MM.1S (cell line): ENCODE measurements at regions not wholly inside any gene's neighbourhood (a gene's known extent, or its start where the extent isn't known, plus 50 kb on each side); places are given as distances from the start of the nearest gene placed in this dataset.
A peak's percentile ranks its signal among the peaks of the same experiment; 100 is the strongest.

ENCODE experiments used
- DNase-seq: peaks from one replicate; pipeline ENCODE4 v3.0.0-alpha.2; 2015
- H2AFZ ChIP-seq: fragments of 300-600 bp; sonication (generic); 2 replicates; pipeline ENCODE4 v1.6.0; 2016; ENCODE audit warnings: antibody characterized with exemption, low read length
- H3F3A ChIP-seq: fragments of 300-600 bp; sonication (generic); 2 replicates; pipeline ENCODE4 v1.6.1; 2016; ENCODE audit warnings: mild to moderate bottlenecking, antibody characterized with exemption, low read length, moderate library complexity, mixed read lengths; ENCODE audit not compliant: insufficient read depth
- H3K27ac ChIP-seq: fragments of 300-600 bp; sonication (generic); 2 replicates; pipeline ENCODE4 v1.5.1; 2016; ENCODE audit warnings: mild to moderate bottlenecking, low read length
- H3K27me3 ChIP-seq: fragments of 300-600 bp; sonication (generic); replicated peaks from 2 replicates; pipeline ENCODE4 v1.6.0; 2016; ENCODE audit warnings: low read length; ENCODE audit not compliant: insufficient read depth
- H3K36me3 ChIP-seq: fragments of 300-600 bp; sonication (generic); replicated peaks from 2 replicates; pipeline ENCODE4 v1.6.1; 2016; ENCODE audit warnings: mild to moderate bottlenecking, low read length, mixed read lengths; ENCODE audit not compliant: insufficient read depth
- H3K4me1 ChIP-seq: fragments of 300-600 bp; sonication (generic); 2 replicates; pipeline ENCODE4 v1.6.1; 2016; ENCODE audit warnings: low read length, mixed read lengths
- H3K4me2 ChIP-seq: fragments of 300-600 bp; sonication (generic); 2 replicates; pipeline ENCODE4 v1.6.0; 2016; ENCODE audit warnings: low read depth, low read length
- H3K4me3 ChIP-seq: fragments of 300-600 bp; sonication (generic); 2 replicates; pipeline ENCODE4 v1.5.1; 2016; ENCODE audit warnings: low read length, mixed read lengths
- H3K79me2 ChIP-seq: fragments of 300-600 bp; sonication (generic); 2 replicates; pipeline ENCODE4 v1.6.1; 2016; ENCODE audit warnings: mixed run types, low read length, mixed read lengths
- H3K9ac ChIP-seq: fragments of 300-600 bp; sonication (generic); 2 replicates; pipeline ENCODE4 v1.6.1; 2016; ENCODE audit warnings: low read length, mixed read lengths
- H3K9me2 ChIP-seq: fragments of 300-600 bp; sonication (generic); replicated peaks from 2 replicates; pipeline ENCODE4 v1.6.1; 2016; ENCODE audit warnings: mild to moderate bottlenecking, low read length, mixed read lengths; ENCODE audit not compliant: insufficient read depth
- H3K9me3 ChIP-seq: fragments of 300-600 bp; sonication (generic); replicated peaks from 2 replicates; pipeline ENCODE4 v1.6.1; 2016; ENCODE audit warnings: mild to moderate bottlenecking, low read length, mixed read lengths; ENCODE audit not compliant: insufficient read depth
- H4K20me1 ChIP-seq: fragments of 300-600 bp; sonication (generic); 2 replicates; pipeline ENCODE4 v1.6.1; 2016; ENCODE audit warnings: mild to moderate bottlenecking, low read length, moderate library complexity, mixed read lengths; ENCODE audit not compliant: insufficient read depth
- CTCF ChIP-seq: fragments of 300-600 bp; sonication (generic); IDR thresholded peaks from 2 replicates; pipeline ENCODE4 v1.5.1; 2016; ENCODE audit warnings: antibody characterized with exemption, low read length, mixed read lengths
- EZH2 ChIP-seq: fragments of 300-600 bp; sonication (generic); optimal IDR thresholded peaks from 2 replicates; pipeline ENCODE3; 2017; ENCODE audit warnings: low read depth, mild to moderate bottlenecking, antibody characterized with exemption, low read length, mixed read lengths
- EZH2phosphoT487 ChIP-seq: fragments of 300-600 bp; sonication (generic); IDR thresholded peaks from 2 replicates; pipeline ENCODE4 v1.6.1; 2018; ENCODE audit warnings: antibody characterized with exemption, low read length

GRCh38 chr2:150129921-150130575 is 357.4 kb downstream of the RND3 start:
- H2AFZ ChIP-seq = no peak overlapping the region
- no peaks in the 10 kb centered on the region for H3K9me2 ChIP-seq
- H3K27me3 ChIP-seq = peaks cover 7% of the 10 kb centered on the region; the same call in 1 of the 2 replicates
- no peaks in the 10 kb centered on the region for H3K79me2 ChIP-seq
- no peak overlapping the region for H3K4me3 ChIP-seq
- no peaks in the 10 kb centered on the region for H4K20me1 ChIP-seq
- 0 out of 2 replicates have a peak, but pooled peaks cover 5% of the 10 kb centered on the region for H3F3A ChIP-seq
- peaks cover 17% of the 10 kb centered on the region for H3K4me1 ChIP-seq
- no peaks in the 10 kb centered on the region for H3K9me3 ChIP-seq
- H3K4me2 ChIP-seq = peak overlapping the region; percentile 29
- H3K27ac ChIP-seq = no peak overlapping the region
- peak; percentile 87 for DNase-seq
- no peak overlapping the region for H3K9ac ChIP-seq
- TF ChIP-seq EZH2 = no peak
- no peak for TF ChIP-seq EZH2phosphoT487
- TF ChIP-seq CTCF = no peak
- H3K36me3 ChIP-seq = no peaks in the 10 kb centered on the region

- H4K20me1 ChIP-seq = no peaks in the 10 kb centered on the region
- no peak for TF ChIP-seq EZH2
- no peak for TF ChIP-seq CTCF
- TF ChIP-seq EZH2phosphoT487 = no peak
- DNase-seq = no peak
- H3K79me2 ChIP-seq = no peaks in the 10 kb centered on the region
- H3K4me3 ChIP-seq = no peak overlapping the region
- peaks cover 7% of the 10 kb centered on the region; the same call in 1 of the 2 replicates for H3K27me3 ChIP-seq
- H3K4me1 ChIP-seq = peaks cover 11% of the 10 kb centered on the region
- H3K9me2 ChIP-seq = no peaks in the 10 kb centered on the region
- H2AFZ ChIP-seq = no peak overlapping the region
- H3K27ac ChIP-seq = no peak overlapping the region
- H3K4me2 ChIP-seq = no peak overlapping the region
- no peak overlapping the region for H3K9ac ChIP-seq
- 0 out of 2 replicates have a peak, but pooled peaks cover 5% of the 10 kb centered on the region for H3F3A ChIP-seq
- H3K36me3 ChIP-seq = no peaks in the 10 kb centered on the region
- no peaks in the 10 kb centered on the region for H3K9me3 ChIP-seq
These were observed 359.5 kb downstream of the RND3 start for GRCh38 chr2:150127995-150128394.

DNA sequence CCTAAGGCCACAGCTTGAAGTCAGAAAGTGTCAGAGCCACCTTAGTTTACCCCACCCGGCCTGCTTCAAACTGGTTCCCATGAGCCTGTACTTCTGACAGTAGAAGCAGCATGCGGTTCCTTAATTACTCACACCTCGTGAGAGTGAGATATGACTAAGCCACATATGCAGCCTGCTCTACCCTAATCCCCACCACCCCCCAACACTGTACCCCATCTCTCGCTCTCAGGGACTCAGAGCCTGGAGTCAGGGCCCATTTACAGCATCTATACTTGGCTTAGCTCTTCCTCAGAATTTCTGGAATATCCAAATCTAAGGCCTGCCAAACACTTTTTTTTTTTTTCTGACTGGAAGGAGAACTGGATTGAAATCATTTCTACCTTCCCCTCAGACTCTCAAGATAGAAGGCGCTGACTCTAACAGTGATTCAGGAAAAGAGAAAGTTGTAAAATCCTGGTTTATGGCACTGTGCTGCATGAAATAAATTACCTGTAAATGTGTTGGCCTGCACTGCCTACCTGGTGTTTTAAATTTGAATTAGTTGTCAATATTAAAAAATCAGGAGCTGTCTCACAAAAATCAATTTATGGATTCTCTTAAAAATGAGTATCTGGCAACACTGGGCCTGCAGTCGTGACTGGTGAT is 360.0 kb downstream of the RND3 start:
- Histone ChIP-seq H3K79me2 (no peaks in the 10 kb centered on the region), H3K4me2 (no peak overlapping the region), H3K4me1 (peaks cover 11% of the 10 kb centered on the region), H3K9me2 (no peaks in the 10 kb centered on the region), H3F3A (0 out of 2 replicates have a peak, but pooled peaks cover 5% of the 10 kb centered on the region), H3K36me3 (no peaks in the 10 kb centered on the region), H3K9ac (no peak overlapping the region), H4K20me1 (no peaks in the 10 kb centered on the region), H3K9me3 (no peaks in the 10 kb centered on the region), H3K27ac (no peak overlapping the region), H2AFZ (no peak overlapping the region), H3K4me3 (no peak overlapping the region), H3K27me3 (peaks cover 7% of the 10 kb centered on the region; the same call in 1 of the 2 replicates)
- TF ChIP-seq CTCF = no peak
- no peak for DNase-seq
